ENCODE measurements at regions not wholly inside any gene's neighbourhood (a gene's known extent, or its start where the extent isn't known, plus 50 kb on each side); places are given as distances from the start of the nearest gene placed in this dataset.

- no peak for TF ChIP-seq POLR2A (IDR thresholded peaks at IDR 0.05)
- no peak for TF ChIP-seq CTCF (IDR thresholded peaks at IDR 0.05)
Observed at GRCh38 chr15:27685644-27686043, 413.5 kb downstream of the OCA2 start.

All from transverse colon (tissue), 3 donors.